GM12874 (cell line): ENCODE measurements at regions not wholly inside any gene's neighbourhood (a gene's known extent, or its start where the extent isn't known, plus 50 kb on each side); places are given as distances from the start of the nearest gene placed in this dataset.

Experiments used
- CTCF ChIP-seq: IDR thresholded peaks from 2 replicates; pipeline ENCODE4 v1.5.1; 2011; ENCODE audit warnings: low read depth, mild to moderate bottlenecking, control low read depth, low read length, moderate library complexity; ENCODE audit not compliant: insufficient read depth

GRCh38 chr18:22528291-22528690, 110.6 kb upstream of the CTAGE1 start:
- no peak for TF ChIP-seq CTCF

GRCh38 chr18:22536558-22536957, 118.8 kb upstream of the CTAGE1 start:
- TF ChIP-seq CTCF, result no peak

- TF ChIP-seq CTCF, result no peak
These were observed 120.7 kb upstream of the CTAGE1 start for GRCh38 chr18:22538426-22538825.

- no peak for TF ChIP-seq CTCF
These were observed 121.5 kb upstream of the CTAGE1 start for GRCh38 chr18:22539051-22539765.

- no peak for TF ChIP-seq CTCF
These were observed 123.5 kb upstream of the CTAGE1 start for GRCh38 chr18:22541232-22541631.

GRCh38 chr18:22542406-22542835, 124.7 kb upstream of the CTAGE1 start:
- no peak for TF ChIP-seq CTCF

GRCh38 chr18:22543769-22544168, 126.1 kb upstream of the CTAGE1 start:
- TF ChIP-seq CTCF, result no peak

- TF ChIP-seq CTCF, result no peak
These were observed 126.9 kb upstream of the CTAGE1 start for GRCh38 chr18:22544626-22545025.
